ENCODE measurements at regions not wholly inside any gene's neighbourhood (a gene's known extent, or its start where the extent isn't known, plus 50 kb on each side); places are given as distances from the start of the nearest gene placed in this dataset.

- no peak for ATAC-seq (replicated peaks in 6 of 8)
- no peaks in the 10 kb centered on the region for H3K4me1 ChIP-seq (replicated peaks in 1 of 2)
- in situ Hi-C loops (cut with MboI; ENCODE audit: low pct_unique_long_range_greater_than_20kb in 2 of 9, low sequenced_read_pairs in 9 of 9, unreplicated experiment in 9 of 9), result no loop called here
- no peak overlapping the region for H3K27ac ChIP-seq
- no peak overlapping the region for H3K4me3 ChIP-seq
These were observed 58.1 kb upstream of the MYT1L start for GRCh38 chr2:2389215-2389614.
